Activated T-cell treated with anti-CD3 and anti-CD28 coated beads, Interleukin-2, amount 50 U/mL, for 72 hours (primary cell): ENCODE measurements at regions not wholly inside any gene's neighbourhood (a gene's known extent, or its start where the extent isn't known, plus 50 kb on each side); places are given as distances from the start of the nearest gene placed in this dataset.

Source experiments
- ATAC-seq, 2 donors: fragments of 150-1000 bp; cut with Tn5 transposase; replicated peaks in 1 of 2; 2 replicates each; pipeline ENCODE4 v1.10.0; 2021; ENCODE audit warnings: moderate library complexity in 2 of 2, mild to moderate bottlenecking in 1 of 2
- DNase-seq, 2 donors: peaks; one replicate each; pipeline ENCODE4 v3.0.0; 2021 to 2022; ENCODE audit warnings: mixed read lengths in 1 of 2
- H3K27ac Mint-ChIP-seq: one replicate; pipeline ENCODE4 v1.8.0; 2022; ENCODE audit warnings: mild to moderate bottlenecking, moderate library complexity, mixed read lengths
- H3K27me3 Mint-ChIP-seq: one replicate; pipeline ENCODE4 v1.8.0; 2022; ENCODE audit warnings: low read depth, mixed read lengths
- H3K36me3 Mint-ChIP-seq, 2 donors: one replicate each; pipeline ENCODE4 v1.8.0; 2022; ENCODE audit warnings: mixed read lengths in 2 of 2, mild to moderate bottlenecking in 1 of 2; ENCODE audit not compliant: insufficient read depth in 2 of 2
- H3K4me1 Mint-ChIP-seq: one replicate; pipeline ENCODE4 v1.8.0; 2022; ENCODE audit warnings: low read depth, mixed read lengths
- H3K4me3 Mint-ChIP-seq, 2 donors: one replicate each; pipeline ENCODE4 v1.8.0; 2022; ENCODE audit warnings: mild to moderate bottlenecking in 2 of 2, mixed read lengths in 2 of 2, moderate library complexity in 2 of 2
- H3K9me3 Mint-ChIP-seq, 2 donors: one replicate each; pipeline ENCODE4 v1.8.0; 2022; ENCODE audit warnings: mixed read lengths in 2 of 2

DNA sequence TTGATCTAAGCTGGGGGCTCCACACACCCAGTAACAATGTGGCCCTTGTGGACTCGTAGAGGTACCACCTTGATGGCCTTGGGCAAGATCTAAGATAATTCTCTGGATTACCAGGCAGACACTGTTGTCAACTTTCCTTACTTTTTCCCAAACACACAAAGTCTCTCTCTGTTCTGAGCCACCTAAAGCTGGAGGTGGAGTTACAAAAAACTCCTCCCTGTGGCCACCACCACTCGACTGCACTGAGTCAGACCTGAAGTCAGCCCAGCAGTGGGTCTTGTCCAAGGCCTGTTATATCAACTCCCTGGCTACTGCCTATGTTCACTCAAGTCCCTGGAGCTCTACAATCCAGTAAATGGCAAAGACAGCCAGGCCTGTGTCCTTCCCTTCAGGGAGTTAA, 70.1 kb upstream of the TECRL start:
- no peak for ATAC-seq
- Mint-ChIP-seq H3K27ac (no peak overlapping the region), H3K4me3 (no peak overlapping the region), H3K4me1 (no peaks in the 10 kb centered on the region), H3K36me3 (no peaks in the 10 kb centered on the region), H3K9me3 (peaks cover 2 to 6% of the 10 kb centered on the region in 2 donors), H3K27me3 (no peaks in the 10 kb centered on the region)
- DNase-seq: no peak

DNA sequence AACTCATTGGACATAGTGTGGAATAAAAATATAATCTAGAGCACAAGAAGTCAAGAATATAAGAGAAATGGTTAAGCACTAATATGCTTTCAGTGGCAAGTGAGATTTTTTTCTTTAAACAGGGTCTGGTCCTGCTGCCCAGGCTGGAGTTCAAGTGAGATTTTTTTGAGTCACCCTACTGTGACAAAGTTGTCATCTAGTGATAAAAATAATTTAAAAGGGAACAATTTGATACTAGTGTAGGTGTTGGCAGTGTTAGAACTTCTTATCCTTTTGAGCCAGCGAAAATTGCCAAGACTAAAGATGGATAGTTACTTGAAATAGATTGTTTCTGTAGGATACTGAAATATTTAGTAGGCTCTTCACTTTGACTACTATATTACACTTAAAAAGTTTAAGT, 67.9 kb upstream of the TECRL start:
- Mint-ChIP-seq H3K4me1 (no peaks in the 10 kb centered on the region), H3K36me3 (no peaks in the 10 kb centered on the region), H3K27me3 (no peaks in the 10 kb centered on the region), H3K9me3 (peaks cover 2 to 3% of the 10 kb centered on the region in 2 donors), H3K4me3 (no peak overlapping the region), H3K27ac (no peak overlapping the region)
- DNase-seq: no peak
- ATAC-seq: no peak

DNA sequence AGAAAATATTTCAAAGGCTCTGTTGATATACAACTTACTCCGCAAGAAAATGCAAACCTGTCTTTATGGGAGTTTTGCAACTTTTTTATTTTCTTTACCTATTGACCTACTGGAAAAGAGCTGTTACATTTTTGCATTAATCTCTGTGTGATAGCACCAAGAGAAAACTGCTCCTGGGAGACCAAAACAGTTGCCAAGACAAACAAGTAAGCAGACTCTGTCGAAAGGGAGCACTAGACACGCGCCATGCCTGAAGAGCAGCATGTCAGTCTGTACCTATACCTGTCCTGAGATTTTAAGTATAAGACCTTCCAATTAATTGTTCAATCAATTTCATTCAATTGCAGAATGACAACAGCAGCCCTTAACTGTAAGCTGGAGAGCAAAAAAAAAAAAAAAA, 56.0 kb upstream of the TECRL start:
- no peaks in the 10 kb centered on the region for H3K4me1 Mint-ChIP-seq
- no peak overlapping the region for H3K27ac Mint-ChIP-seq
- DNase-seq: no peak
- no peak overlapping the region for H3K4me3 Mint-ChIP-seq
- no peaks in the 10 kb centered on the region for H3K36me3 Mint-ChIP-seq
- H3K27me3 Mint-ChIP-seq: no peaks in the 10 kb centered on the region
- no peak for ATAC-seq
- H3K9me3 Mint-ChIP-seq: peaks cover 0 to 4% of the 10 kb centered on the region in 2 donors

DNA sequence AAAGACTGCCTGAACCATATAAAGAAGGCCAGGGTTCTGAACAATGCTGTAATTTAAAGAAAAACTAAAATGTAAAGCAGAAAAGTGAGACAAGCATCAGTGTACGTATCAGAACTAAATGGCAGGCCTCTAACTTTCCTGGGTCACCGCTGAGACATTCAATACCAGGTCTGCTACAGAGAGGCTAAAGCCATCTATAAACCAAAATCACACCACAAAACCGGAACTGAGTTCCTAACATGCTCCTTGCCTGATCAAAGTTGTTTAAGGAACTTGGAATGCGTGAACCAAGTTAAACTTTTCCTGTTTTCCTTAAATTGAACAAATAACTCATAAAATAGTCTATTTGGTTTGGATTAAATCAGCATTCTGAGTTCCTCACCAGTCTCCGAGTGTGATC, 55.3 kb upstream of the TECRL start:
- Mint-ChIP-seq H3K36me3 (no peaks in the 10 kb centered on the region), H3K4me3 (no peak overlapping the region), H3K27ac (no peak overlapping the region), H3K27me3 (no peaks in the 10 kb centered on the region), H3K9me3 (peaks cover 0 to 4% of the 10 kb centered on the region in 2 donors), H3K4me1 (no peaks in the 10 kb centered on the region)
- ATAC-seq (no peak), DNase-seq (no peak)
